HG03066 (cell line): ENCODE measurements at regions not wholly inside any gene's neighbourhood (a gene's known extent, or its start where the extent isn't known, plus 50 kb on each side); places are given as distances from the start of the nearest gene placed in this dataset.
"Not testable (repeated sequence)": the region's sequence is repeated elsewhere in the genome, so short reads cannot be mapped to it uniquely, and the experiment has no call there.

Experiments
- ATAC-seq: cut with Tn5 transposase; IDR thresholded peaks from one replicate; pipeline ENCODE4 v1.9.1; 2021; ENCODE audit warnings: low read depth; ENCODE audit not compliant: unreplicated experiment

- ATAC-seq, result no peak
These were observed 560.0 kb downstream of the ADCYAP1 start for GRCh38 chr18:1464444-1465217.

GRCh38 chr18:1466035-1466434 is 561.4 kb downstream of the ADCYAP1 start:
- ATAC-seq, result no peak

GRCh38 chr18:1467461-1467964 is 562.8 kb downstream of the ADCYAP1 start:
- ATAC-seq, result no peak

- ATAC-seq, result no peak
These were observed 563.9 kb downstream of the ADCYAP1 start for GRCh38 chr18:1468550-1468949.

GRCh38 chr18:1475867-1476266 is 571.2 kb downstream of the ADCYAP1 start:
- no peak for ATAC-seq

- ATAC-seq, result no peak
These were observed 575.6 kb downstream of the ADCYAP1 start for GRCh38 chr18:1480309-1480708.

GRCh38 chr18:1481577-1481976 is 576.9 kb downstream of the ADCYAP1 start:
- no peak for ATAC-seq

- ATAC-seq, result no peak
These were observed 578.7 kb downstream of the ADCYAP1 start for GRCh38 chr18:1483385-1483784.

GRCh38 chr18:1487457-1487856 is 582.8 kb downstream of the ADCYAP1 start:
- no peak for ATAC-seq

GRCh38 chr18:1488394-1488793 is 583.7 kb downstream of the ADCYAP1 start:
- no peak for ATAC-seq

- ATAC-seq, result no peak
These were observed 584.3 kb downstream of the ADCYAP1 start for GRCh38 chr18:1488957-1489356.

GRCh38 chr18:1495387-1495786 is 590.7 kb downstream of the ADCYAP1 start:
- no peak for ATAC-seq

GRCh38 chr18:1496096-1496495 is 591.4 kb downstream of the ADCYAP1 start:
- no peak for ATAC-seq

- no peak for ATAC-seq
These were observed 593.5 kb downstream of the ADCYAP1 start for GRCh38 chr18:1498216-1498615.

- no peak for ATAC-seq
These were observed 594.6 kb downstream of the ADCYAP1 start for GRCh38 chr18:1499265-1499664.

GRCh38 chr18:1503847-1504246 is 599.2 kb downstream of the ADCYAP1 start:
- ATAC-seq, result no peak

GRCh38 chr18:1505856-1506255 is 601.2 kb downstream of the ADCYAP1 start:
- ATAC-seq, result no peak

GRCh38 chr18:1510542-1511179 is 606.0 kb downstream of the ADCYAP1 start:
- ATAC-seq, result no peak

GRCh38 chr18:1511619-1512311 is 607.1 kb downstream of the ADCYAP1 start:
- ATAC-seq, result no peak

GRCh38 chr18:1513519-1513918 is 608.8 kb downstream of the ADCYAP1 start:
- no peak for ATAC-seq

- not testable (repeated sequence) for ATAC-seq
These were observed 617.0 kb downstream of the ADCYAP1 start for GRCh38 chr18:1521588-1522248.
